H1 (cell line): ENCODE measurements at regions not wholly inside any gene's neighbourhood (a gene's known extent, or its start where the extent isn't known, plus 50 kb on each side); places are given as distances from the start of the nearest gene placed in this dataset.

ENCODE experiments used
- CTCF ChIA-PET: fragments of 300-600 bp; sonication (Branson Sonifier 250); formaldehyde crosslinking; loops from one replicate; lab custom pipeline; 2021; ENCODE audit not compliant: partially characterized antibody; lab: Charles Lee
- POLR2A ChIA-PET: fragments of 300-600 bp; sonication (Branson Sonifier 250); formaldehyde crosslinking; loops from one replicate; lab custom pipeline; 2021; ENCODE audit warnings: inconsistent platforms; ENCODE audit not compliant: partially characterized antibody; lab: Charles Lee
- DNase-seq, 2 experiments: peaks; one replicate each; pipeline versions ENCODE4 v3.0.0 to v3.0.0-alpha.2; 2010 to 2022; ENCODE audit warnings: low spot score in 2 of 2, low read depth in 1 of 2, mixed read lengths in 1 of 2
- FAIRE-seq: peaks from 2 replicates; lab custom pipeline; 2011; peaks lifted over from hg19 to GRCh38; lab: Jason Lieb, UNC
- H2AFZ ChIP-seq: 2 replicates; pipeline ENCODE4 v1.8.1; 2012; ENCODE audit warnings: low read length, inconsistent platforms
- H2AK5ac ChIP-seq: 2 replicates; pipeline ENCODE4 v1.6.1; 2013; ENCODE audit warnings: low read depth, low read length
- H2BK120ac ChIP-seq: replicated peaks from 2 replicates; pipeline ENCODE3; 2013; ENCODE audit warnings: low read depth, low read length, inconsistent platforms
- H2BK12ac ChIP-seq: 2 replicates; pipeline ENCODE4 v1.6.1; 2013; ENCODE audit warnings: low read depth, low read length
- H2BK15ac ChIP-seq: 2 replicates; pipeline ENCODE4 v1.6.1; 2013; ENCODE audit warnings: low read length
- H2BK20ac ChIP-seq: 2 replicates; pipeline ENCODE4 v1.6.1; 2013; ENCODE audit warnings: low read length
- H2BK5ac ChIP-seq: 2 replicates; pipeline ENCODE4 v1.6.1; 2013; ENCODE audit warnings: low read depth, low read length
- H3K14ac ChIP-seq: 2 replicates; pipeline ENCODE4 v1.6.1; 2013; ENCODE audit warnings: inconsistent platforms; ENCODE audit not compliant: insufficient read length
- H3K18ac ChIP-seq: 2 replicates; pipeline ENCODE4 v1.6.1; 2013; ENCODE audit warnings: low read length; ENCODE audit errors: extremely low read depth
- H3K23ac ChIP-seq: 2 replicates; pipeline ENCODE4 v1.6.1; 2013; ENCODE audit warnings: inconsistent platforms; ENCODE audit not compliant: insufficient read length
- H3K23me2 ChIP-seq: 2 replicates; pipeline ENCODE4 v1.6.1; 2013; ENCODE audit warnings: low read depth, low read length
- H3K27ac ChIP-seq: 2 replicates; pipeline ENCODE4 v1.6.1; 2011; ENCODE audit warnings: low read depth, low read length, inconsistent platforms
- H3K27me3 ChIP-seq, 4 experiments: replicated peaks in 1 of 4; 1 replicate in 1 of 4; 2 replicates in 3 of 4; pipeline versions ENCODE4 v1.6.1 to v1.8.1; 2011 to 2013; ENCODE audit warnings: low read length in 3 of 4, mild to moderate bottlenecking in 3 of 4, inconsistent platforms in 2 of 4, mixed read lengths in 2 of 4, moderate library complexity in 1 of 4; ENCODE audit not compliant: control insufficient read depth in 3 of 4, insufficient read depth in 3 of 4; ENCODE audit errors: extremely low read depth in 1 of 4
- H3K36me3 ChIP-seq, 4 experiments: 2 replicates each; pipeline versions ENCODE4 v1.6.1 to v1.8.1; 2011 to 2013; ENCODE audit warnings: mild to moderate bottlenecking in 4 of 4, low read length in 3 of 4, moderate library complexity in 2 of 4, control low read depth in 1 of 4, inconsistent platforms in 1 of 4; ENCODE audit not compliant: insufficient read depth in 4 of 4, control insufficient read depth in 2 of 4
- H3K4ac ChIP-seq: replicated peaks from 2 replicates; pipeline ENCODE3; 2013; ENCODE audit warnings: low read length, low read depth, mixed read lengths, inconsistent platforms; ENCODE audit not compliant: insufficient read length
- H3K4me1 ChIP-seq, 4 experiments: replicated peaks in 1 of 4; 1 replicate in 1 of 4; 2 replicates in 3 of 4; pipeline versions ENCODE4 v1.6.1 to v1.8.1; 2011 to 2013; ENCODE audit warnings: low read length in 3 of 4, inconsistent platforms in 2 of 4, mixed read lengths in 1 of 4; ENCODE audit not compliant: insufficient read depth in 4 of 4, control insufficient read depth in 3 of 4
- H3K4me2 ChIP-seq, 2 experiments: 2 replicates each; pipeline versions ENCODE4 v1.6.1 to v1.8.1; 2011 to 2013; ENCODE audit warnings: low read depth in 2 of 2, low read length in 2 of 2, control low read depth in 1 of 2, inconsistent platforms in 1 of 2, mild to moderate bottlenecking in 1 of 2; ENCODE audit not compliant: insufficient read depth in 1 of 2
- H3K4me3 ChIP-seq, 4 experiments: fragments of 200-600, 300-600 bp in 1 of 4; sonication (generic), shearing (Covaris generic), sonication (Bioruptor Twin) in 1 of 4; 2 replicates each; pipeline versions ENCODE4 v1.5.1 to v1.8.1; 2011 to 2016; ENCODE audit warnings: low read length in 4 of 4, low read depth in 3 of 4, control low read depth in 2 of 4, inconsistent platforms in 2 of 4, mild to moderate bottlenecking in 2 of 4, mixed read lengths in 1 of 4, moderate library complexity in 1 of 4; ENCODE audit not compliant: insufficient read depth in 2 of 4; ENCODE audit errors: extremely low read depth in 1 of 4
- H3K56ac ChIP-seq: replicated peaks from 2 replicates; pipeline ENCODE3; 2013; ENCODE audit warnings: low read depth, mild to moderate bottlenecking, mixed read lengths, low read length, inconsistent platforms; ENCODE audit not compliant: insufficient read length
- H3K79me1 ChIP-seq: 2 replicates; pipeline ENCODE4 v1.6.1; 2013; ENCODE audit warnings: low read depth, low read length, control low read depth
- H3K79me2 ChIP-seq, 2 experiments: 2 replicates each; pipeline versions ENCODE4 v1.6.1 to v1.8.1; 2012 to 2013; ENCODE audit warnings: low read length in 2 of 2, mild to moderate bottlenecking in 2 of 2, inconsistent platforms in 1 of 2; ENCODE audit not compliant: insufficient read depth in 2 of 2, control insufficient read depth in 1 of 2
- H3K9ac ChIP-seq, 4 experiments: replicated peaks in 1 of 4; 1 replicate in 1 of 4; 2 replicates in 3 of 4; pipeline versions ENCODE4 v1.6.1 to v1.8.1; 2011 to 2013; ENCODE audit warnings: low read depth in 3 of 4, low read length in 3 of 4, control low read depth in 2 of 4, mild to moderate bottlenecking in 2 of 4, moderate library complexity in 2 of 4, inconsistent platforms in 1 of 4; ENCODE audit errors: extremely low read depth in 1 of 4
- H3K9me3 ChIP-seq, 2 experiments: 2 replicates each; pipeline versions ENCODE4 v1.6.1 to v1.8.1; 2012 to 2013; ENCODE audit warnings: mild to moderate bottlenecking in 2 of 2, moderate library complexity in 2 of 2, control low read depth in 1 of 2, inconsistent platforms in 1 of 2, low read depth in 1 of 2, low read length in 1 of 2, mixed read lengths in 1 of 2; ENCODE audit not compliant: insufficient read depth in 2 of 2
- H4K20me1 ChIP-seq, 2 experiments: replicated peaks in 1 of 2; 2 replicates each; pipeline versions ENCODE3 to v1.8.1; 2011 to 2013; ENCODE audit warnings: inconsistent platforms in 2 of 2, low read length in 2 of 2, mild to moderate bottlenecking in 1 of 2; ENCODE audit not compliant: insufficient read depth in 2 of 2, control insufficient read depth in 1 of 2
- H4K5ac ChIP-seq: 2 replicates; pipeline ENCODE4 v1.6.1; 2013; ENCODE audit warnings: low read length, low read depth, mixed read lengths, inconsistent platforms; ENCODE audit not compliant: insufficient read length
- H4K8ac ChIP-seq: 2 replicates; pipeline ENCODE4 v1.8.0; 2013; ENCODE audit warnings: mild to moderate bottlenecking, moderate library complexity, low read length, inconsistent platforms; ENCODE audit not compliant: insufficient read depth; ENCODE audit errors: extremely low read depth
- H4K91ac ChIP-seq: replicated peaks from 2 replicates; pipeline ENCODE3; 2013; ENCODE audit warnings: low read length, mixed read lengths, inconsistent platforms; ENCODE audit not compliant: insufficient read length
- RFX5 ChIP-seq: IDR thresholded peaks from 2 replicates; pipeline ENCODE4 v1.6.1; 2011; ENCODE audit warnings: low read depth, low read length, improper control_type of control experiment, borderline replicate concordance
- SUZ12 ChIP-seq: fragments of 200-600 bp; sonication (generic); IDR thresholded peaks from 2 replicates; pipeline ENCODE4 v1.6.1; 2012; ENCODE audit warnings: mild to moderate bottlenecking, inconsistent platforms, low read length, moderate library complexity, mixed read lengths
- WGBS, 2 experiments: shearing (Covaris generic) in 1 of 2; methylation state at CpG; one replicate each; pipeline versions ENCODE4 v1.1.6 to v1.1.7; 2013 to 2015; ENCODE audit warnings: low lambda C conversion rate in 2 of 2, mixed read lengths in 2 of 2, inconsistent platforms in 1 of 2, low coverage in 1 of 2, missing lambda C conversion rate in 1 of 2; ENCODE audit not compliant: insufficient replicate concordance in 2 of 2, insufficient coverage in 1 of 2, insufficient read length in 1 of 2; ENCODE audit errors: extremely low coverage in 1 of 2, missing lambda C conversion rate in 1 of 2; 5-methylcytosine and 5-hydroxymethylcytosine counted together

DNA sequence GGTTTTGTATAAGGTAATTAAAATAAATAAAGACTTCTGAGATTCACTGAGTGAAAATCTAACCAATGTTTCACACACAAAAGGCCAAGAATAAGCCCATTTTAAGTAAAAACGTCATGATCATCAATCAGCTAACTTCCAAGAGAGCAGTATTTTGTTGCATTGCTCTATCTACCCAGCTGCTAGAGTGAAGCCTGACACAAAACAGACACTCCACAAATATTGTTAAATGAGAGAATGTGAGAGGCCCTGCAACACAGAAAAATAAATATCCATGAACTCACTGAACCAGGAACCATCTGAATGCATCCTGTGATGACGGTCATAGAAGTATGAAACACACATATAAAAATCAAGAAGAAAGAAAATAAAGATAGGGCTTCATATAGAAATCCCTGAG is 358.6 kb upstream of the TMTC1 start:
- Histone ChIP-seq H2AK5ac (no peak overlapping the region), H3K27me3 (no peaks in the 10 kb centered on the region), H4K91ac (no peak overlapping the region), H4K5ac (no peak overlapping the region), H3K4ac (no peak overlapping the region), H2BK15ac (no peak overlapping the region), H3K56ac (no peak overlapping the region), H3K23me2 (no peaks in the 10 kb centered on the region), H3K18ac (no peak overlapping the region), H3K79me2 (no peaks in the 10 kb centered on the region), H3K9ac (no peak overlapping the region), H2BK120ac (no peak overlapping the region), H2BK12ac (no peak overlapping the region), H2BK20ac (no peak overlapping the region), H3K4me3 (no peak overlapping the region), H3K36me3 (no peaks in the 10 kb centered on the region), H2AFZ (no peak overlapping the region), H4K20me1 (no peaks in the 10 kb centered on the region), H3K9me3 (0 out of 4 replicates have a peak, but pooled peaks cover 0 to 2% of the 10 kb centered on the region in 2 experiments), H3K4me1 (no peaks in the 10 kb centered on the region), H3K14ac (no peak overlapping the region), H3K27ac (no peak overlapping the region), H3K79me1 (no peaks in the 10 kb centered on the region), H3K23ac (no peak overlapping the region), H4K8ac (no peak overlapping the region), H2BK5ac (no peak overlapping the region), H3K4me2 (no peak overlapping the region)
- no peak for DNase-seq
- 91% methylated on average over 2 of the region's 2 CpGs; no CpG with 5 or more reads in 1 of the 2 experiments for WGBS, 2 experiments
- no peak for TF ChIP-seq SUZ12
- TF ChIP-seq RFX5: no peak
- ChIA-PET POLR2A (no interaction called here), CTCF (no interaction called here)
- no peak for FAIRE-seq
